Fibroblast of gingiva (primary cell): ENCODE measurements at regions not wholly inside any gene's neighbourhood (a gene's known extent, or its start where the extent isn't known, plus 50 kb on each side); places are given as distances from the start of the nearest gene placed in this dataset.

Source experiments
- DNase-seq: peaks from one replicate; pipeline ENCODE4 v3.0.0-alpha.2; 2011; ENCODE audit warnings: low read depth

DNA sequence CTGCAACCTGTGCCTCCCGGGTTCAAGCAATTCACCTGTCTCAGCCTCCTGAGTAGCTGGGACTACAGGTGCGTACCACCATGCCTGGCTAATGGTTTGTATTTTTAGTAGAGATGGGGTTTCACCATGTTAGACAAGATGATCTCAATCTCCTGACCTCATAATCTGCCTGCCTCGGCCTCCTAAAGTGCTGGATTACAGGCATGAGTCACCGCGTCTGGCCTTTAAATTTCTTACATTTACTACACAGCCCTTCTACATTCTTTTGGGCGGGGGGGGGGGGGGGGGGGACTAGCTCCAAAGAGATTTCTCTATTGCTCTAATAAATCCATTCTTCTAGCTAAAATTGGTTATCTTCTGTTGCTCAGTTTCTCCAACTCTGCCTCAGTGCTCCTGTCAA, 964.9 kb upstream of the ACVR2A start:
- no peak for DNase-seq

DNA sequence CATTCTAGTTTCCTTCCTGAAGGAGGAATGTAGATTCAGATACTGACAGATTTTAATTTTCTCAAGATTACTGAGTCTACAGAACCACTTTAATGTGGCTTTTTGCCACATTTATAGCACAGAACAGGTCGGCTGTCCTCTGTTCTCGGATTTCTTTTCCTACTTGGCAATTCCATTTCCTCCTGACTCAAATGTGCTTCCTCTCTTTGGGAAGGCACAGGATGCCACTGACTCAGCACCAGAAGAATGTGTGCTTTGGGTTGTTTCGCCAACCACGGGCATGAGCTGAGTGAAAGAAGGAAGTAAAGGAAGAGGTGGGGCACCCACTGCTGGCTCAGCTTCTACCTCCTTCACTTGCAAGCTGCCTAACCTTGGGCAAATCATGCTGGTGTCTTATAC, 970.6 kb upstream of the ACVR2A start:
- peak; percentile 68 for DNase-seq

DNA sequence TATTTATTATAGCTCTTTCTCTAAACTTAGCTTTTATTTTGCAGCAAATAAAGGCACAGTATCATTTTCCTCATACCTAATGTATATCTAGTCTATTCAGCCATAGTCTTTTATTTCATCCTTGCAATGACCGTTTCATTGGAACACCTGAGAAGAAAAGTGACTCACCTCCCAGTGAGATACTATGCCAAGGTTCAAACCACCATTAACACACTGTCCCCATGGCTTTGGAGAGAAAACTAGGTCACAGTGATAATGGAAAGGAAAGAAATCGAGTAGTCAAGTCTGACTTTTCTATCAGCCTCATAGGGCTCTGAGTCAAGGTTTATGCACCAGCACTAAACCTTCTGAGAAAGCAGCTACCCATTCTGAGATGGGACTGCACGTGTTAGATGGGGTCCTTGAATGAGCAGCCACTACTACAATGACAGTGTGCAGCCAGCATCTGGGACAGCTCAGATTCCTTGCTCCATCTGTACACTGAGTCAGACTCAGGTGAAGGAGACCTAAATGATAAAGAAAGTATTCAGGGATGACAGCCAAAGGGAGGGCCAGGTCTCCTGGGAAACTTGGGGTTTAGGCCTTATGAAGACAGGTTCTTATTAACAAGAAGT, 971.1 kb upstream of the ACVR2A start:
- no peak for DNase-seq

DNA sequence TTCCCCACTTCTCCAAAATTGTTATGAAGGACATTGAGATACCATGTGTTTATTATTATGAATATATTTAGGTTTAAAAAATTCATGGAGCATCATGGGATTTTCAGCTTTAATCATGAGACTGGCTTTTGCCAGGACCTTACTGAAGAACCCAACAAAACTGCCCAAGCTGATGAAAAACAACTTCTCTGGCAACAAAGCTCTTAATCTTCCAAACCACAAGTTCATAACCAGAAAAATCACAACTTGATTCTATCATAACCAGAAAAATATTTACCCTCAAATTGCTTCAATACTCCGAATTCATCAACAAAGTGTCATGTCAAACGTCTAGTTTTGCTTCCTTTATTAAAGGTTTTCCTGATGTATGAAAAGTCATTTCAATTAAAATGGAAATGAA, 971.8 kb upstream of the ACVR2A start:
- DNase-seq, result no peak

DNA sequence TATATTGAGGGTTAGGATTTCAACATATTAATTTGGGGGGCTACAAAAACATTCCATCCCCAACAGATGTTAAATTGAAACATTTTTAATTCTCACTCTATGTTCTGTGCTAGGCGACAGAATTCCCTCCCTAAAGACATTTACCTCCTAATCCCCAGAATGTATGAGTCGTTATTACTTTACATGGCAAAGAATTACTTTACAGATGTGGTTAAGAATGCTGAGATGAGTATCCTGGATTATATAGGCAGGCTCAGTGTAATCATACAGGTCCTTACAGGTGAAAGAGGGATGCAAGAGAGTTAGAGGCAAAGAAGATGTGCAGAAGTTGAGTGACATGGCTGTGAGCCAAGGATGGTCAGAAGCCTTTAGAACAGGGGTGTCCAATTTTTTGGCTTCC, 974.1 kb upstream of the ACVR2A start:
- DNase-seq, result no peak

DNA sequence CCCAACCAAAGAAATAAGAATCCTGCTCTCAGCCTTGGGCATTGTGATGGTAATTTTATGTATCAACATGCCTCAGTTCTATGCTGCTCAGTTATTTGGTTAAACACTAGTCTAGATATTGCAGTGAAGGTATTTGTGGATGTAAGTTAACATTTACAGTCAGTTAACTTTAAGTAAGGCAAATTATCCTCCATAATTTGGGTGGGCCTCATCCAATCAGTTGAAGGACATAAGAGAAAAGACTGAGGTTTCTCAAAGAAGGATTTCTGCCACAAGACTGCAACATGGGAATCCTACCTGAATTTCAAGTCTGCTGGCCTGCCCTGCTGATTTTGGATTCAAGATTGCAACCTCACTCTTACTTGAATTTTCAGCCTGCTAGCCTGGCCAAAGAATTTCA, 975.5 kb upstream of the ACVR2A start:
- DNase-seq, result no peak

DNA sequence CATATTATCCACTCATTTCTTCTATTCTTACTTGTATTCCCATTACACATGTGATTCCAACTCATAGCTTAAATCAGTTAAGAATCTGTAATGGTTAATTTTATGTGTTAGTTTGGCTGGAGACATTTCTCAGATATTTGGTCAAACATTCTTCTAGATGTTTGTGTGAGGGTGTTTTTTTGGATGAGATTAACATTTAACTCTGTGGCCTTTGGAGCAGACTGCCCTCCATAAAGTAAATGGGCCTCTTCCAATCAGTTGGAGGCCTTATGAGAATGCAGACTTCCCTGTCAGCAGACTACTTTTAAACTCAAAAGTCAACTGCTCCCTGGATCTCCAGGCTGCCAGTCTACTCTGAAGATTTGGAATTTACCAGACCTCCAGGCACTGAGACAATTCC, 976.8 kb upstream of the ACVR2A start:
- DNase-seq, result no peak

DNA sequence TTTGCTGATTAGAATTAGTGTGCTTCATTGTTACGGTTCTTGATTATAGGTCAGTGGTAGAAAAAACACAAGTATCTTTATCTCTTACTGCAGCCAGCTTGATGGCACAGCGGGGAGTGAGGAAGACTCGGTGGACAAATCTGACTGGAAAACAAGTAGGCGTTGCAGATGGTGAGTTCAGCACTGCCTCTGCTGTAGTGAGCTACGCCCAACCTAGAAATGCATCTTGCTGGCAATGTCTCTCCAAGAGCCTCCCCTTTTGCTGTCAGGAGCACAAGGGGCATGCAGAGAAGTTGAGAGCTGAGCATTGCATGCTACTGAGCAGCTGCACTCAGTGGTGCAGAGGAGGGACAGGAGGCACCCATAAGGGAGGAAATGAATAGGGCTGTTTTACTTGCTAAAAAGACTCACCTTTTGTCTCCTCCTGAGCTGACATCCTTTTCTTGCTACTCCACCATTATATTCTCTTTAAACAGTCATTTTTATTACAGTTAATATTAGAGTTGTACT, 977.3 kb upstream of the ACVR2A start:
- no peak for DNase-seq

DNA sequence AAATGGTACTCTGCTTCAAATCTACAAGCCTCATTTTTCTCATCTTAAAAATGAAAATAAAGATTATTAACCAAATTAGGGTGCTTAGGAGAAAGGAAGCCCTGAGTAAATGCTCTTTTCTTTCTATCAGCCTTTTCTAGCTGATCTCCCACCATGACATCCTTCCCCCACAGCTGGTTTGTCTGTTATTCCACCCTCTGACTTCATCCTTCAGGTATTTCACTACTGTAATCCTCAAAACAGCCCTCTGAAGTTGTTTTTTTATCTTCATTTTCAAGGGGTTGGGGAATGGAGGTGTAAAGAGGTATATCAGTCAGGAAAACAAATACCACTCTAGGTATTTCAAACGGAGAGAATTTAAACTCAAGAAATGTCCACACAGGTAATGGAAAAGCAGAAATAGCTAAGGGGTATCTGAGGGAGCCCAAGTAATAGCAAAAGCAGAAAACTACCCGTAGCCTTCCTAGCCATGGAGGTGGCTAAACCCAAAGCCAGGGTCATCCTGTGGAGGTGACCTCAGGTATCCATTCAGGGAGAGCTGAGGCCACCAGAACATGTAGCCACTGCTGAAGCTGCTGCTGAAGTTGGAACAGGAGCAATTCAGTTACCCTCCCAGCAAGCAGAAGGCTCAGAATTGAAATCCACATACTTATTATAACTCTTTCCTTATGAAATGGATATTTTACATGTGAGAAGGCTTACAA, 990.9 kb upstream of the ACVR2A start:
- no peak for DNase-seq

DNA sequence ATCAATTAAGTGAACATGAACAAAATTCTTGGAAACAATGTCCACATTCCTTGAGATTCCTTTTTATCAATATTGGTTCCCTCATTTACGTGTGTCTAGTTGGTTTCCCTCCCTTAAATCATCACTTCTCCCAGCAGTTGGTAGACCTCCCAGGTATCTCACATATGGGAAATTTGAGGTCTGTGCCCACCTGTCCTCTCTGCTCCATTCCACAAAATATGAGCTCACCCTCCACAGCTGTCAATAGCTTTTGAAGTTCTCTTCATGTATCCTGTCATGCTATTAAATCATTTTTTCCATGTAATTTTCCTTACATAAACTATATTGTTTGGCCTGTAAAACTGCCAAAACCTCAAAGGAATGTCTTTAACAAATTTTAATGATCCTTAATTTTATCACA, 992.2 kb upstream of the ACVR2A start:
- no peak for DNase-seq

DNA sequence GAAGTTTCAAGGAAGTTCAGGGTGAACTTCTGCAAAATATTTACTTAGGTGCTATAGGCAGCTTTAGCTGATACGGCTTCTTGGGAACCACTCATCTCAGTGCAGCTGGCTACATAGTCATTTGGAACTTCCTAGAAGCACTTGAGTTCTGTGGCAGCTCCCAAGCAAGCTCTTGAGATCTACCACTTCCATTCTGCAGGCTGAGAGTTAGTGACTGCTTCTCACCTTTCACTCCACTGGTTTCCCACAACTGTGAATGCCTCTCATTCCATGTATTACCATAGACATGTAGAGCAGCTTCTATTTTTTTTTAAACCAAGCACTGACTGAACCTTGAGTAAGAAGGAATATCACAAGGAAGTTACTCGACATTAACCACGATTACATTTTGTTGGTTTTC, 994.1 kb upstream of the ACVR2A start:
- DNase-seq, result no peak

DNA sequence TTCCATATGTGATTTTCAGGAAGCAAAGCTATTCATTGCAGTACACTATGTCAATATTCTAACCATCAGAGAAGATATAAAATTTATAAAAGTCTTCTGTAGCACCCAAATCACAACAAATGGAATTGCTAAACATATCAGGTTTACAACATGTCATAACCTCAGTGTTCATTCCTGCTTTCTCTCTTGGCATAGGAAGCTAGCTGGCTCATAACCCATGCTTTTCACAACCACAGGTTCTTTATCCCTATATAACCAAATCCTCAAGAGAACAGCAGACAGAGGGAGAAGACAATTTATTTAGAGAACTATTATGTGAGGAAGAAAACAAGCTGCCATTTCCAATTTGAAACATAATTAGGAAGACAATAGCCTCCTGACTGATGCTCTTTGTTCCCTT, 997.0 kb upstream of the ACVR2A start:
- DNase-seq, result peak; percentile 73

DNA sequence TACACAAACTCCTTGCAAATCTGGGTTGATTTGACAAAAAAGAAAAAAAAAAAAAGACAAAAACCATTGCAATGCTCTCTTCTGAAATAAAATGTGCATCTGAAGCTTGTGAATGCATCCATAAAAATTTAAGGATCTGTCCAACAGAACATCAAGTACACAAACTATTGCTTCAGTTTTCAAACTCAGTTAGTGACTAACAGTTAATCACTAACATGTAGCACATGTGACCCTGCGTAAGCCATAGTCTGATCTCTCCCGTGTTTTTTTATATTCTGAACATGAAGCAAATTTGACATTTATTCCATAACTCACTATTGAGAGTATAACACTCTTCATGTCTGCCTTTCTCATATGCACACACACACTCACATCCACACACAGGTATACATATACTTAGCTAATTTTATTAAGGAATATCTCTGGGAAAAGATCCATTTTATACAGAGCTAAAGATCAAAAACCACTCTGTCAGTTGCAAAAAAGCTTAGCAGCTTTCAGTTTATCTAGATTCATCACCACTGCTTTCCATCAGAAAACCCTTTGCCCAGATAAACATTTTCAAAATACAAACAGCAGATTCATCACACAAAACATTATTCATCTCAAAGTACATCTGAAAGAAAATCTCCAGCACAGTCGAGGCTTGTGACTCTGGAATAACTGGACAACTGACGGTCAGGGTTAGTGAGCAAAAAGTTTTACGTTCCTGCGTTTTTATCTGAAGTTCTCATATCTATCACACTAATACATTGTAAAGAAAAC, 1000.4 kb upstream of the ACVR2A start:
- DNase-seq, result peak; percentile 79

DNA sequence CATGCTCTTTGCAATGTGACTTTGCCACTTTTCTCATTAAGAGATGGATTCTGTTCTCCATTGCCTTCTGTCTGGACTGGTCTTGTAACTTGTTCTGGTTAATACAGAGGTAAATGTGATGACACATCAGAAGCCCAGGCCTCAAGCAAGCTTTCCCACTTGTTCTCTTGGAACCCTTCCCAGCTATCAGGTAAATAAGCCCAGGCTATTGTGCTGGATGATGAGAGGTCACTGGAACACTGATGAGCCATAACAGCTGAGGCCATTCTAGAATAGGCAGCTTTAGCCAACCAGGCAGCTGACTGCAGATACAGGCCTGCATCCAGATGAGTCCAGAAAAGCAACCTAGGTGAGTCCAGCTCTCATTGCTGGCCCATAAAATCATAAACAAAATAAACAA, 1007.0 kb upstream of the ACVR2A start:
- DNase-seq, result no peak

DNA sequence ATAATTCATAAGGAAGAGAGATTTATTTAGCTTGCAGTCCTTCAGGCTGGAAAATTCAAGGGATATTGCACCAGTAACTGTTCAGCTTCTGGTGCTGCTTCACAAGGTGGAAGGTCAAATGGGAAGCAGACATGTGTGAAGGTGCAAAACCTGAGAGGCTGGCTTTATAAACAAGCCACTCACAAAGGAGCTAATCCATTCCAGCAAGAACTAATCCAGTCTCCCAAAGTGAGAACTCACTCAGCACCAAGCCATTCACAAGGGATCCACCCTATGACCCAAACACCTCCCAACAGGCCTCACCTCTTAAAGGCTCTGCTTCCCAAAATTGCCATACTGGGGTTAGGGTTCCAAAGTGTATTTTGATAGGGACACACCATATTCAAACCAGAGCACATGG, 1018.4 kb upstream of the ACVR2A start:
- no peak for DNase-seq

DNA sequence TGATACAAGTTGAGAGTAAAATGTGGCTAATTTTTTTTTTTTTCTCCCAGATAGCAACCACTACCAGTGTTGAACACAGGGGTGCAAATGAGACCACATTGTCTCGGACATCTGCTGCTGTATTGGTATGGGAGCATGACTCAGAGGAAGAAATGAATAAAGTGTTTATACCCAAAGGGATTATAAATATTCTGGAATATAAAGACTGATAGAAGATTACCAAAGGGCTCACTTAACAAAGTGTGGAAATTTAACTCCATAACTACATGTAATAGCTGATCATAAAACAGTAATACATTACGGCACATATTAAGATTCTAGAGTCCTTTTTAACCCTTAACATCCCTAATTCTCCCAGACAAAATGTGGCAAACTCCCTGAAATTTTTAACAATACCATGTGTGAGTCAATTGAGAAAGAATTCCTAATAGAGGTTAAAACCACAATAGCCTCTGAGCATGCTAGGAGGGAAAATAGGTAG, 1023.0 kb upstream of the ACVR2A start:
- peak; percentile 59 for DNase-seq

DNA sequence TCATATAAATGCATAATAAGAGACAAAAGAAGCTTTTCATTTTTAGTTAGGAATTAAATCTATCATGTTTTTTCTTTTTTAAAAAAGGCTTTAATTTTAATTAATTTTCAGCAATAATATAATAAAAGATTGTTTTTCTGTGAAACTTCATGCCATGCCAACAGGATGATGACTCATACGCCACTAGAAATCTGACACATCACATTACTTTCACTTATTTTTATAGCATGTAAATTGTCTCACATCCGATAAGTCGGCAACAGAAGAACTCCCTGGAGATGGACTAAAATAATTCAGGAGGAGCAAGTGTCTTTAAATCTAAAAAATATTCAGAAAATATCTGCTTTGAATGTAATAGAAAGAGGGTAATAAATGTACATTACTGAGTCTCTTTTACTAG, 1024.2 kb upstream of the ACVR2A start:
- DNase-seq, result peak; percentile 32

DNA sequence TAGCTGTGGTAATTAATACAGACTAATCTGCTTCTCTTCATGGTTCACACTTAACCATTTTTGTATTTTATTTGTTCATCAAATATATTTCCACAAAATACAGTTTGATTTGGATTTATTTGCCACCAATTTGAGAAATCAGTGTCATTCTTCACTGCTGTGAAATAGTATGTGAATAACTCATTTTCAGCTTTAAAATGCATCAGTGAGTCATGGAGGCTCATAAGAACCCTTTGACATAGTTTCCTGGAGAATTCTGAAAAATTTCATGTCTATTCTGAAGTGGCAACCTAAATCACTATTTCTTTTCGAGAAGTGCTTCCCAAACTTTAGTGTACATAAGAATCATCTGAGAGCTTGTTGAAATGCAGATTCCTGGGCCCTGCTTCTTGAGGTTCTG, 1026.7 kb upstream of the ACVR2A start:
- DNase-seq, result peak; percentile 24

DNA sequence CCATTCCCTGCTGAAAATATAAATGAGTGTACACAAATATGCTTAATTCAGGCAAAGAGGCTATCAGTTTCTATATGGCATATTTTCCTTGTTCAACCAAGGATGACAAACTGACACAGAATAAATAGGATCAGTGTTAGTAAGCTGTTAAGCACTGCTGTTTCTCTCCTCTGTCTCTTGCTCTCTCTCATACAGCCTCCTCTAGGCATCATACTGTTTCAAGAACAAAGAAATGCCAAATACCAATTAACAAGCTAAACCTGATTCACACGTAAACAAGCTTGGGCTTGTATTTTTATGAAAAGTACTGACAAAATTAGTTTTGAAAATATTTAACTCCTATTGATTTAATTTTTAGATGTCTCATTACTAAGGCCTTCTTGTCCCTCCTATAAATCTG, 1027.2 kb upstream of the ACVR2A start:
- DNase-seq, result no peak

DNA sequence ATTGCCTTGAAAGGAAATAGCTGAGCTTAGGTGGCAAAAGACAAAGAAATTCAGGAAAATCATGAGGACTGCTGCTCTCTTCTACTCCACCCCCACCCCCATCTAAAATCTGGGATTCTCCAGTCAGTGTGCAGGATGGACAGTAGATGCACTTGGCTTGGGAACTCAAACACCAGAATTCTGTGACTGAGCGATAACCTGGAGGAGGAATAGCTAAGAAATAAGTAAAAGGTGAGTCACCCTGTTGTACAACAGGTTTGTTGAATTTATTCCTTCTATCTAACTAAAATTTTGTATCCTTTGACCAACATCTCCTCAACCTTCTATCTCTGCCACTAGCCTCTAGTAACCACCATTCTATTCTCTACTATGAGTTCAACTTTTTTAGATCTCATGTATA, 1029.9 kb upstream of the ACVR2A start:
- DNase-seq, result no peak

DNA sequence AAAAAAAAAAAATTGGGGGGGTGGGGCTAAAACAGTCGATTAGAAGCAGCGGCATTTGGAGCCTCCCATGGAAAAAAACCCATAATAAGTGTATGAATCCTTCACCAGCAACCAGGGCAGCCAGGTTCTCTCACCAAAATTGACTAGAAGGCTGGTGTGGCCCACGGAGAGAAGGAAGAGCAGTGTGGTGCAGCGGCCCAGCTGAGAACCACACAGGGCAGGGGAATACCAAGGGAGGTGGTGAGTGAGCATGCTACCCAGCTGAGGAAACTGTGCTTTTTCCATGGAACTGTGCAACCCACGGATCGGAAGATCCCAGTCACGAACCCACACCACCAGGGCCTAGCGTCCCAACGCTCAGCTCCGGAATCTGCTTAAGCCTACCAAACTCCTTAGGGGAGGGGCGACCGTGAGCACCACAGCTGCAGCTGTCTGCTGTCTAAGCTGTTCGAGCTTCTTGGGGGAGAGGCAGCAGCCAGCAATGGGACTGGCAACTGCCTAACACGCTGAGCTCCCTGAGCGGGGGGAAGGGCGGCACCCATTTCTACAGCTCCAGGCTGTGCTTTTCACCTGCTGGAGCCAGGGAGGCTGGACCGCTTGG, 1037.2 kb upstream of the ACVR2A start:
- no peak for DNase-seq

DNA sequence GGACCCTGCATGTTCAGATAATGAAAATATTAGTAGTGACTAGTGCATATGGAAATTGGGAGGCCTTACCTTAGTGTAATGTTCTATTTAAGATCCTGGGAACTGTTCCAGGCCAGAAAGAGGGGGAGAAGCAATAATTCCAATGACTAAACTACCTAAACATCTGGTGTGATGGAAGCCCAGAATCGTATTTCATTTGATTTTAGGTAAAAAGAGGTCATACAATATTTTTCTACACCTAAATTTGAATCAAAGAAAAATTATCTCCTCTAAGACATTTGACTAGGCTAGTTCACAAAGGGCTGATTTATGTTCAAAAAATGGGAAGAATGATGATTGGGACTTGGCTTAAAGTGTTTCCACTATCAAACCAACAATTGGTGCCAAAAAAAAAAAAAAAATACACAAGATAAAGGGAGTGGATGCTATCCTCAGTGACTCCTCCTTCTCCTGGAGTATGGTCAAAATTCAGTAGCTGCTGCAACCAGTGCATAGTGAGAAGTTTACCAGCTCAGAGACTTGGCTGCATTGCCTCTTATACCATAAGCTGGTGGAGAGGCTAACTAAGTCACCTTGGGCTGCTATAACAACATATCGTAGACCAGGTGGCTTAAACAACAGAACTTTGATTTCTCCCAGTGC, 1038.3 kb upstream of the ACVR2A start:
- peak; percentile 8 for DNase-seq
